GM12865 (cell line): ENCODE measurements at regions not wholly inside any gene's neighbourhood (a gene's known extent, or its start where the extent isn't known, plus 50 kb on each side); places are given as distances from the start of the nearest gene placed in this dataset.
"Not testable (repeated sequence)": the region's sequence is repeated elsewhere in the genome, so short reads cannot be mapped to it uniquely, and the experiment has no call there.

Experiments used
- DNase-seq: peaks from one replicate; pipeline ENCODE4 v3.0.0; 2010; ENCODE audit warnings: low read depth
- H3K4me3 ChIP-seq: 2 replicates; pipeline ENCODE4 v1.5.1; 2011; ENCODE audit warnings: mild to moderate bottlenecking, low read depth, low read length, control low read depth
- CTCF ChIP-seq: IDR thresholded peaks from 2 replicates; pipeline ENCODE4 v1.5.1; 2011; ENCODE audit warnings: low read length, control low read depth, low read depth, inconsistent platforms; ENCODE audit not compliant: insufficient read depth; ENCODE audit errors: missing control alignments

GRCh38 chr10:28892818-28893547, 215.7 kb downstream of the BAMBI start:
- no peak for DNase-seq
- no peak overlapping the region for H3K4me3 ChIP-seq
- TF ChIP-seq CTCF: no peak

GRCh38 chr10:28894146-28894545, 216.8 kb downstream of the BAMBI start:
- no peak overlapping the region for H3K4me3 ChIP-seq
- DNase-seq: no peak
- no peak for TF ChIP-seq CTCF

GRCh38 chr10:28895671-28896070, 218.3 kb downstream of the BAMBI start:
- DNase-seq, H3K4me3 ChIP-seq: not testable (repeated sequence)

- not testable (repeated sequence) for H3K4me3 ChIP-seq, DNase-seq
Observed at GRCh38 chr10:28896791-28897409, 219.6 kb downstream of the BAMBI start.

GRCh38 chr10:28897617-28898464, 220.5 kb downstream of the BAMBI start:
- no peak overlapping the region for H3K4me3 ChIP-seq
- no peak for TF ChIP-seq CTCF
- no peak for DNase-seq

GRCh38 chr10:28902215-28902614, 224.9 kb downstream of the BAMBI start:
- no peak for DNase-seq
- H3K4me3 ChIP-seq: no peak overlapping the region
- no peak for TF ChIP-seq CTCF

GRCh38 chr10:28903063-28903462, 225.7 kb downstream of the BAMBI start:
- H3K4me3 ChIP-seq: no peak overlapping the region
- DNase-seq: no peak
- no peak for TF ChIP-seq CTCF
